AG04450 (cell line): ENCODE measurements at regions not wholly inside any gene's neighbourhood (a gene's known extent, or its start where the extent isn't known, plus 50 kb on each side); places are given as distances from the start of the nearest gene placed in this dataset.
"Not testable (repeated sequence)": the region's sequence is repeated elsewhere in the genome, so short reads cannot be mapped to it uniquely, and the experiment has no call there.

Experiments
- CTCF ChIA-PET: fragments of 300-600, 350-600 bp; formaldehyde crosslinking; extraction: SDS; loops from one replicate; lab custom pipeline; 2022; ENCODE audit warnings: antibody characterized with exemption, inconsistent platforms; lab: Charles Lee
- POLR2A ChIA-PET: fragments of 350-600 bp; formaldehyde crosslinking; extraction: SDS; loops from one replicate; lab custom pipeline; 2021; ENCODE audit warnings: antibody characterized with exemption, inconsistent platforms; lab: Yijun Ruan, JAX
- DNase-seq: peaks from one replicate; pipeline ENCODE4 v3.0.0-alpha.2; 2011; ENCODE audit warnings: low read depth, low spot score
- H3K27ac ChIP-seq: one replicate; pipeline ENCODE4 v1.5.1; 2012; ENCODE audit warnings: low read depth, low read length, control low read depth
- H3K27me3 ChIP-seq: one replicate; pipeline ENCODE4 v1.6.0; 2012; ENCODE audit warnings: low read length; ENCODE audit not compliant: control insufficient read depth, insufficient read depth
- H3K4me3 ChIP-seq: 2 replicates; pipeline ENCODE4 v1.5.1; 2011; ENCODE audit warnings: mild to moderate bottlenecking, low read depth, low read length, control low read depth
- H3K9me3 ChIP-seq: 2 replicates; pipeline ENCODE4 v1.5.1; 2012; ENCODE audit warnings: low read length; ENCODE audit not compliant: control insufficient read depth, insufficient read depth
- CTCF ChIP-seq: IDR thresholded peaks from 2 replicates; pipeline ENCODE4 v1.5.1; 2011; ENCODE audit warnings: low read depth, low read length, control low read depth, inconsistent platforms

GRCh38 chr15:81886080-81886479 lies 159.7 kb downstream of the MEX3B start:
- Histone ChIP-seq H3K27me3 (no peaks in the 10 kb centered on the region), H3K9me3 (no peaks in the 10 kb centered on the region), H3K27ac (no peak overlapping the region), H3K4me3 (no peak overlapping the region)
- DNase-seq, result no peak
- CTCF ChIA-PET, result no interaction called here
- POLR2A ChIA-PET, result no interaction called here
- no peak for TF ChIP-seq CTCF

GRCh38 chr15:81885135-81885534 lies 160.7 kb downstream of the MEX3B start:
- POLR2A ChIA-PET, result no interaction called here
- no peaks in the 10 kb centered on the region for H3K27me3 ChIP-seq
- no peak for DNase-seq
- H3K4me3 ChIP-seq, result no peak overlapping the region
- TF ChIP-seq CTCF, result no peak
- H3K9me3 ChIP-seq, result no peaks in the 10 kb centered on the region
- H3K27ac ChIP-seq, result no peak overlapping the region
- CTCF ChIA-PET, result no interaction called here

GRCh38 chr15:81882504-81882903 lies 163.3 kb downstream of the MEX3B start:
- no peak overlapping the region for H3K4me3 ChIP-seq
- POLR2A ChIA-PET, result no interaction called here
- CTCF ChIA-PET, result no interaction called here
- H3K9me3 ChIP-seq, result no peaks in the 10 kb centered on the region
- DNase-seq, result no peak
- H3K27me3 ChIP-seq, result no peaks in the 10 kb centered on the region
- no peak overlapping the region for H3K27ac ChIP-seq
- TF ChIP-seq CTCF, result no peak

- CTCF ChIA-PET, result no interaction called here
- no peak overlapping the region for H3K27ac ChIP-seq
- H3K27me3 ChIP-seq, result no peaks in the 10 kb centered on the region
- no peaks in the 10 kb centered on the region for H3K9me3 ChIP-seq
- H3K4me3 ChIP-seq, result no peak overlapping the region
- POLR2A ChIA-PET, result no interaction called here
- TF ChIP-seq CTCF, result no peak
- DNase-seq, result no peak
Measured at GRCh38 chr15:81880833-81881232, 165.0 kb downstream of the MEX3B start.

- POLR2A ChIA-PET, result interaction anchor here (1.0 kb wide), 1 partner anchor 8 kb away, joined by 3 read pairs; no protein-coding TSS in a partner anchor
- H3K27ac ChIP-seq, result no peak overlapping the region
Measured at GRCh38 chr15:81880314-81880713, 165.5 kb downstream of the MEX3B start.

GRCh38 chr15:81875717-81876116 lies 170.1 kb downstream of the MEX3B start:
- H3K27ac ChIP-seq, H3K27me3 ChIP-seq, H3K4me3 ChIP-seq, POLR2A ChIA-PET, DNase-seq, CTCF ChIA-PET, H3K9me3 ChIP-seq: not testable (repeated sequence)

More at GRCh38 chr15:81880314-81880713, 165.5 kb downstream of the MEX3B start:
- H3K27me3 ChIP-seq, result no peaks in the 10 kb centered on the region
- H3K4me3 ChIP-seq, result no peak overlapping the region
- no peak for DNase-seq
- no peaks in the 10 kb centered on the region for H3K9me3 ChIP-seq
- TF ChIP-seq CTCF, result no peak
- CTCF ChIA-PET, result no interaction called here

- H3K9me3 ChIP-seq, H3K27ac ChIP-seq, H3K4me3 ChIP-seq, DNase-seq, CTCF ChIA-PET, H3K27me3 ChIP-seq, POLR2A ChIA-PET: not testable (repeated sequence)
Measured at GRCh38 chr15:81870746-81871106, 175.1 kb downstream of the MEX3B start.

- H3K27me3 ChIP-seq, H3K9me3 ChIP-seq, POLR2A ChIA-PET, H3K4me3 ChIP-seq, DNase-seq, H3K27ac ChIP-seq, CTCF ChIA-PET: not testable (repeated sequence)
Measured at GRCh38 chr15:81870062-81870745, 175.6 kb downstream of the MEX3B start.
